GM12892 (cell line): ENCODE measurements at regions not wholly inside any gene's neighbourhood (a gene's known extent, or its start where the extent isn't known, plus 50 kb on each side); places are given as distances from the start of the nearest gene placed in this dataset.

ENCODE experiments used
- POLR2A ChIP-seq: IDR thresholded peaks from 2 replicates; pipeline ENCODE4 v1.6.1; 2011; ENCODE audit warnings: low read depth, low read length, control low read depth
- POLR2AphosphoS5 ChIP-seq: IDR thresholded peaks from 2 replicates; pipeline ENCODE4 v1.6.1; 2011; ENCODE audit warnings: low read depth, low read length, control low read depth
- TAF1 ChIP-seq: IDR thresholded peaks from 2 replicates; pipeline ENCODE4 v1.6.1; 2011; ENCODE audit warnings: low read depth, mild to moderate bottlenecking, control low read depth, low read length, borderline replicate concordance

DNA sequence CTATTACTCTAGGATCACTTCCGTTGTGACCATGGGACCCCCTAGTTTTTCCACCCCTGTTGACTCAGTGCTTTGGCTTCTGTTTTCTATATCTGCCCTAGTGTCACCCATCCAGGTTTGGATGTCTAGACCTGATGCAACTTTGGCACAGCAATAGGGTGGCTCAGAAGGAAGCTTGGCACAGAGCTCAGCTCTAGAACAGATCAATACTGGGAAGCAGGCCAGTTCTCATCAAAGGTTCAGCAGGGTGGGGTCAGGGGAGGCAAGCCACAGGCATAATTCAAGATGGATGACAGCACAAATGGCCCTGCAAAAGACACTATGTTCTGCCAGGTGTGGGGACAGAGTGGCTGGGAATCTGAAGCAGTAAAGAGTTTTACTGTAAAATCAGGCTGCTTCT lies 74.2 kb upstream of the EGFL6 start:
- TF ChIP-seq POLR2A = no peak
- no peak for TF ChIP-seq POLR2AphosphoS5
- no peak for TF ChIP-seq TAF1
